Neural cell (in vitro differentiated cells): ENCODE measurements at regions not wholly inside any gene's neighbourhood (a gene's known extent, or its start where the extent isn't known, plus 50 kb on each side); places are given as distances from the start of the nearest gene placed in this dataset.

Source experiments
- H2AFZ ChIP-seq: fragments of 200-600, 300-800 bp; sonication (generic), shearing (Covaris generic); 2 replicates; pipeline ENCODE4 v1.6.0; 2014; ENCODE audit warnings: low read depth, mild to moderate bottlenecking, antibody characterized with exemption, low read length, moderate library complexity
- H3F3A ChIP-seq: fragments of 200-600 bp; shearing (Covaris generic); 2 replicates; pipeline ENCODE4 v1.6.1; 2016; ENCODE audit warnings: mild to moderate bottlenecking, moderate library complexity, mixed read lengths, antibody characterized with exemption, low read length; ENCODE audit not compliant: insufficient read depth, poor library complexity, severe bottlenecking
- H3K27ac ChIP-seq: fragments of 200-600, 300-800 bp; sonication (generic), shearing (Covaris generic); 2 replicates; pipeline ENCODE4 v1.5.1; 2014; ENCODE audit warnings: mild to moderate bottlenecking, low read length, moderate library complexity
- H3K27me3 ChIP-seq: fragments of 300-800, 200-600 bp; sonication (generic), shearing (Covaris generic); 2 replicates; pipeline ENCODE4 v1.6.0; 2014; ENCODE audit warnings: mild to moderate bottlenecking, low read depth, low read length, moderate library complexity; ENCODE audit not compliant: insufficient read depth
- H3K36me3 ChIP-seq: fragments of 300-800, 200-600 bp; sonication (generic), shearing (Covaris generic); 2 replicates; pipeline ENCODE4 v1.5.1; 2014; ENCODE audit warnings: mild to moderate bottlenecking, antibody characterized with exemption, low read length, moderate library complexity; ENCODE audit not compliant: insufficient read depth
- H3K4me2 ChIP-seq: fragments of 300-800, 200-600 bp; sonication (generic), shearing (Covaris generic); 2 replicates; pipeline ENCODE4 v1.6.0; 2014; ENCODE audit warnings: mild to moderate bottlenecking, low read length
- H3K4me3 ChIP-seq: fragments of 300-800, 200-600 bp; sonication (generic), shearing (Covaris generic); 2 replicates; pipeline ENCODE4 v1.5.1; 2014; ENCODE audit warnings: mild to moderate bottlenecking, low read length, moderate library complexity
- H3K79me2 ChIP-seq: fragments of 200-600 bp; shearing (Covaris generic); replicated peaks from 2 replicates; pipeline ENCODE4 v1.6.0; 2014; ENCODE audit warnings: mild to moderate bottlenecking, low read length, moderate library complexity; ENCODE audit not compliant: insufficient read depth
- H3K9ac ChIP-seq: fragments of 300-800, 200-600 bp; sonication (generic), shearing (Covaris generic); 2 replicates; pipeline ENCODE4 v1.6.1; 2016; ENCODE audit warnings: mild to moderate bottlenecking, low read length, mixed read lengths
- H3K9me2 ChIP-seq: fragments of 200-600 bp; shearing (Covaris generic); 2 replicates; pipeline ENCODE4 v1.6.1; 2016; ENCODE audit warnings: mild to moderate bottlenecking, low read length, mixed read lengths; ENCODE audit not compliant: insufficient read depth
- H3K9me3 ChIP-seq: fragments of 200-600, 300-800 bp; sonication (generic), shearing (Covaris generic); 2 replicates; pipeline ENCODE4 v1.6.1; 2016; ENCODE audit warnings: mild to moderate bottlenecking, mixed run types, low read length, moderate library complexity, mixed read lengths
- H4K20me1 ChIP-seq: fragments of 200-600 bp; shearing (Covaris generic); 2 replicates; pipeline ENCODE4 v1.6.1; 2016; ENCODE audit warnings: mild to moderate bottlenecking, mixed run types; ENCODE audit not compliant: insufficient read depth
- EP300 ChIP-seq: fragments of 450-650 bp; conservative IDR thresholded peaks from 2 replicates; pipeline ENCODE4 v1.6.1; 2014; ENCODE audit warnings: antibody characterized with exemption, mild to moderate bottlenecking, moderate library complexity; ENCODE audit not compliant: poor library complexity, severe bottlenecking
- EZH2 ChIP-seq: fragments of 200-600, 300-800 bp; shearing (Covaris generic), sonication (generic); IDR thresholded peaks from 2 replicates; pipeline ENCODE4 v1.6.1; 2014; ENCODE audit warnings: antibody characterized with exemption, low read length, borderline replicate concordance, mild to moderate bottlenecking; ENCODE audit not compliant: insufficient read depth, poor library complexity, severe bottlenecking
- MXI1 ChIP-seq: fragments of 450-650 bp; conservative IDR thresholded peaks from 2 replicates; pipeline ENCODE4 v1.6.1; 2014; ENCODE audit warnings: antibody characterized with exemption, mild to moderate bottlenecking; ENCODE audit not compliant: poor library complexity, severe bottlenecking
- POLR2AphosphoS5 ChIP-seq: IDR thresholded peaks from 2 replicates; pipeline ENCODE4 v1.6.1; 2012
- RAD21 ChIP-seq: fragments of 450-650 bp; conservative IDR thresholded peaks from 2 replicates; pipeline ENCODE4 v1.6.1; 2014; ENCODE audit warnings: antibody characterized with exemption, mild to moderate bottlenecking, moderate library complexity
- SMC3 ChIP-seq: fragments of 450-650 bp; conservative IDR thresholded peaks from 2 replicates; pipeline ENCODE4 v1.6.1; 2014; ENCODE audit warnings: antibody characterized with exemption, mild to moderate bottlenecking, moderate library complexity; ENCODE audit not compliant: poor library complexity
- TAF1 ChIP-seq: IDR thresholded peaks from 2 replicates; pipeline ENCODE4 v1.6.1; 2012; ENCODE audit warnings: low read depth
- TF ChIP-seq, protein P1 (sequence below): fragments of 450-650 bp; IDR thresholded peaks from 2 replicates; pipeline ENCODE4 v1.5.1; 2014; ENCODE audit warnings: antibody characterized with exemption, mild to moderate bottlenecking, moderate library complexity; ENCODE audit not compliant: poor library complexity, severe bottlenecking
- TF ChIP-seq, protein P2 (sequence below): IDR thresholded peaks from 2 replicates; pipeline ENCODE4 v1.6.1; 2012; ENCODE audit warnings: borderline replicate concordance

DNA sequence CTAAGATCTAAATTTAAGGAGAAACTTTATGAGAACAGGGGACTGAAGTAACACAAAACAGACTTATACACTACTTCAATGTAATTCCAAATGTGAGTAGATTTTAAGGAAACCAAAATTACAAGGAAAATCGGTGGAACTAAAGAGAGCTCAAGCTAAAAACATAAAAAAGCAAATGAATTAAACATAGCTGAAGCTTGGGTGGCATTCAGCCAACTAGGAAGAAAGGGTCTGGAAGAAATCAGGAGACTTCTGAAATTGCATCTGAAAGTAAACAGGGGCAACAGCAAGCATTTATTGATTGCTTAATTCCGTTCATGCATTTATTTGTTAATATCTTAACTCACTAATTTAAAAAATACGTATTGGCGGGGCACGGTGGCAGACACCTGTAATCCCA lies 727.3 kb upstream of the PKDCC start:
- TF ChIP-seq SMC3 (no peak), MXI1 (no peak), EP300 (no peak), EZH2 (no peak), RAD21 (no peak), TAF1 (no peak), POLR2AphosphoS5 (no peak)
- TF ChIP-seq, protein P1, sequence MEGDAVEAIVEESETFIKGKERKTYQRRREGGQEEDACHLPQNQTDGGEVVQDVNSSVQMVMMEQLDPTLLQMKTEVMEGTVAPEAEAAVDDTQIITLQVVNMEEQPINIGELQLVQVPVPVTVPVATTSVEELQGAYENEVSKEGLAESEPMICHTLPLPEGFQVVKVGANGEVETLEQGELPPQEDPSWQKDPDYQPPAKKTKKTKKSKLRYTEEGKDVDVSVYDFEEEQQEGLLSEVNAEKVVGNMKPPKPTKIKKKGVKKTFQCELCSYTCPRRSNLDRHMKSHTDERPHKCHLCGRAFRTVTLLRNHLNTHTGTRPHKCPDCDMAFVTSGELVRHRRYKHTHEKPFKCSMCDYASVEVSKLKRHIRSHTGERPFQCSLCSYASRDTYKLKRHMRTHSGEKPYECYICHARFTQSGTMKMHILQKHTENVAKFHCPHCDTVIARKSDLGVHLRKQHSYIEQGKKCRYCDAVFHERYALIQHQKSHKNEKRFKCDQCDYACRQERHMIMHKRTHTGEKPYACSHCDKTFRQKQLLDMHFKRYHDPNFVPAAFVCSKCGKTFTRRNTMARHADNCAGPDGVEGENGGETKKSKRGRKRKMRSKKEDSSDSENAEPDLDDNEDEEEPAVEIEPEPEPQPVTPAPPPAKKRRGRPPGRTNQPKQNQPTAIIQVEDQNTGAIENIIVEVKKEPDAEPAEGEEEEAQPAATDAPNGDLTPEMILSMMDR: no peak
- TF ChIP-seq, protein P2, sequence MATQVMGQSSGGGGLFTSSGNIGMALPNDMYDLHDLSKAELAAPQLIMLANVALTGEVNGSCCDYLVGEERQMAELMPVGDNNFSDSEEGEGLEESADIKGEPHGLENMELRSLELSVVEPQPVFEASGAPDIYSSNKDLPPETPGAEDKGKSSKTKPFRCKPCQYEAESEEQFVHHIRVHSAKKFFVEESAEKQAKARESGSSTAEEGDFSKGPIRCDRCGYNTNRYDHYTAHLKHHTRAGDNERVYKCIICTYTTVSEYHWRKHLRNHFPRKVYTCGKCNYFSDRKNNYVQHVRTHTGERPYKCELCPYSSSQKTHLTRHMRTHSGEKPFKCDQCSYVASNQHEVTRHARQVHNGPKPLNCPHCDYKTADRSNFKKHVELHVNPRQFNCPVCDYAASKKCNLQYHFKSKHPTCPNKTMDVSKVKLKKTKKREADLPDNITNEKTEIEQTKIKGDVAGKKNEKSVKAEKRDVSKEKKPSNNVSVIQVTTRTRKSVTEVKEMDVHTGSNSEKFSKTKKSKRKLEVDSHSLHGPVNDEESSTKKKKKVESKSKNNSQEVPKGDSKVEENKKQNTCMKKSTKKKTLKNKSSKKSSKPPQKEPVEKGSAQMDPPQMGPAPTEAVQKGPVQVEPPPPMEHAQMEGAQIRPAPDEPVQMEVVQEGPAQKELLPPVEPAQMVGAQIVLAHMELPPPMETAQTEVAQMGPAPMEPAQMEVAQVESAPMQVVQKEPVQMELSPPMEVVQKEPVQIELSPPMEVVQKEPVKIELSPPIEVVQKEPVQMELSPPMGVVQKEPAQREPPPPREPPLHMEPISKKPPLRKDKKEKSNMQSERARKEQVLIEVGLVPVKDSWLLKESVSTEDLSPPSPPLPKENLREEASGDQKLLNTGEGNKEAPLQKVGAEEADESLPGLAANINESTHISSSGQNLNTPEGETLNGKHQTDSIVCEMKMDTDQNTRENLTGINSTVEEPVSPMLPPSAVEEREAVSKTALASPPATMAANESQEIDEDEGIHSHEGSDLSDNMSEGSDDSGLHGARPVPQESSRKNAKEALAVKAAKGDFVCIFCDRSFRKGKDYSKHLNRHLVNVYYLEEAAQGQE: no peak
- H3F3A ChIP-seq: no peaks in the 10 kb centered on the region

DNA sequence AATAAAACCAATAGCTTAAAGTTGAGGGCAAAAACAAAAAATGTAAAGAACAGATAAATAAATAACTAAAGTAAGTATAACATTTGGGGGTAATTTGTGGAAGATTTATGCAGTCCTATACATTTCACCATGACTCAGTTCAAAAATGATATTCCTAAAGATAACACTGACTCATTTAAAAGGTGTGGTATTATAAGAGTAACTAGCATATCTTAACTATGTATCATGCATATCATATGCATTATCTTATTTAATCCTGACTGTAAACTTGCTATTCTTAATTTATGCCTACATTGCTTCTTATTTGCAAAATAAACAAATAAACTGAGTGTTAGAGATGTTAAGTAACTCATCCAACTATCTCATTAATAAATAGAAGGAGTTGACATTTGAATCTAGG lies 726.5 kb upstream of the PKDCC start:
- H3K4me2 ChIP-seq: no peak overlapping the region
- no peaks in the 10 kb centered on the region for H3K79me2 ChIP-seq
- H3K9ac ChIP-seq: no peak overlapping the region
- TF ChIP-seq SMC3 (no peak), MXI1 (no peak), TAF1 (no peak), EP300 (no peak), POLR2AphosphoS5 (no peak), RAD21 (no peak), EZH2 (no peak)
- TF ChIP-seq, protein P2: no peak
- TF ChIP-seq, protein P1: no peak
- no peaks in the 10 kb centered on the region for H3K27me3 ChIP-seq
- no peaks in the 10 kb centered on the region for H3K9me2 ChIP-seq
- H2AFZ ChIP-seq: no peak overlapping the region
- no peak overlapping the region for H3K27ac ChIP-seq
- H4K20me1 ChIP-seq: no peaks in the 10 kb centered on the region
- H3F3A ChIP-seq: no peaks in the 10 kb centered on the region
- H3K9me3 ChIP-seq: no peaks in the 10 kb centered on the region
- no peak overlapping the region for H3K4me3 ChIP-seq
- no peaks in the 10 kb centered on the region for H3K36me3 ChIP-seq

More for the DNA sequence above, 727.3 kb upstream of the PKDCC start:
- no peaks in the 10 kb centered on the region for H3K9me2 ChIP-seq
- no peak overlapping the region for H3K27ac ChIP-seq
- H3K4me3 ChIP-seq: no peak overlapping the region
- no peaks in the 10 kb centered on the region for H3K36me3 ChIP-seq
- H4K20me1 ChIP-seq: no peaks in the 10 kb centered on the region
- H3K4me2 ChIP-seq: no peak overlapping the region
- H3K9ac ChIP-seq: no peak overlapping the region
- no peaks in the 10 kb centered on the region for H3K9me3 ChIP-seq
- no peak overlapping the region for H2AFZ ChIP-seq
- H3K79me2 ChIP-seq: no peaks in the 10 kb centered on the region
- no peaks in the 10 kb centered on the region for H3K27me3 ChIP-seq
